Esophagus squamous epithelium (tissue), 4 donors: ENCODE measurements at regions not wholly inside any gene's neighbourhood (a gene's known extent, or its start where the extent isn't known, plus 50 kb on each side); places are given as distances from the start of the nearest gene placed in this dataset.

Source experiments
- CTCF ChIP-seq, 6 experiments: fragments of 450-650 bp in 4 of 6; fragments of 200-600 bp in 2 of 6; sonication (generic) in 2 of 6; IDR thresholded peaks; one replicate each; pipeline ENCODE4 v1.5.1; 2016 to 2019; ENCODE audit warnings: antibody characterized with exemption in 6 of 6, mild to moderate bottlenecking in 4 of 6, moderate library complexity in 4 of 6
- POLR2A ChIP-seq, 4 donors: fragments of 450-650 bp; IDR thresholded peaks; one replicate each; pipeline ENCODE4 v1.6.1; 2017; ENCODE audit warnings: antibody characterized with exemption in 4 of 4, mild to moderate bottlenecking in 4 of 4, moderate library complexity in 3 of 4

GRCh38 chrX:5771441-5771840 lies 457.2 kb downstream of the NLGN4X start:
- TF ChIP-seq CTCF (IDR thresholded peaks at IDR 0.05) (no peak), POLR2A (IDR thresholded peaks at IDR 0.05) (no peak)
